WTC11 (cell line): ENCODE measurements at regions not wholly inside any gene's neighbourhood (a gene's known extent, or its start where the extent isn't known, plus 50 kb on each side); places are given as distances from the start of the nearest gene placed in this dataset.

Source experiments
- ATAC-seq: fragments of 200-7000 bp; cut with Tn5 transposase; 2 replicates; pipeline ENCODE4 v1.10.0; 2021; ENCODE audit warnings: mild to moderate bottlenecking, moderate library complexity
- CTCF ChIA-PET: fragments of 300-600 bp; sonication (Branson Sonifier 250); formaldehyde crosslinking; loops from one replicate; lab custom pipeline; 2021; ENCODE audit warnings: antibody characterized with exemption; lab: Charles Lee
- POLR2A ChIA-PET: fragments of 350-600 bp; sonication (Branson Sonifier 250); formaldehyde crosslinking; loops from one replicate; lab custom pipeline; 2021; ENCODE audit warnings: antibody characterized with exemption; lab: Charles Lee
- DNase-seq: peaks from one replicate; pipeline ENCODE4 v3.0.0; 2021; ENCODE audit warnings: low spot score
- H3K27ac Mint-ChIP-seq: 2 replicates; pipeline ENCODE4 v1.8.0; 2021; ENCODE audit warnings: mixed read lengths
- H3K27me3 Mint-ChIP-seq: 2 replicates; pipeline ENCODE4 v1.8.0; 2021; ENCODE audit warnings: low read depth, mild to moderate bottlenecking, moderate library complexity, mixed read lengths
- H3K36me3 Mint-ChIP-seq: 2 replicates; pipeline ENCODE4 v1.8.0; 2021; ENCODE audit warnings: mixed read lengths
- H3K4me1 Mint-ChIP-seq: 2 replicates; pipeline ENCODE4 v1.8.0; 2022; ENCODE audit warnings: mixed read lengths
- H3K4me3 Mint-ChIP-seq: 2 replicates; pipeline ENCODE4 v1.8.0; 2021; ENCODE audit warnings: mild to moderate bottlenecking, moderate library complexity, mixed read lengths
- H3K9me3 Mint-ChIP-seq: 2 replicates; pipeline ENCODE4 v1.8.0; 2021; ENCODE audit warnings: mixed read lengths
- AR ChIP-seq: fragments of 250-450 bp; sonication (Bioruptor Pico); IDR thresholded peaks from 2 replicates; pipeline ENCODE4 v1.9.0; 2021; ENCODE audit warnings: mild to moderate bottlenecking
- ATF3 ChIP-seq: sonication (generic); formaldehyde crosslinking; conservative IDR thresholded peaks from 2 replicates; pipeline ENCODE4 v1.8.1; 2022; ENCODE audit warnings: mild to moderate bottlenecking, missing genetic modification reagents
- CREM ChIP-seq: sonication (generic); formaldehyde crosslinking; IDR thresholded peaks from 2 replicates; pipeline ENCODE4 v1.8.1; 2022; ENCODE audit warnings: mild to moderate bottlenecking, missing genetic modification reagents, moderate library complexity
- EMX1 ChIP-seq: fragments of 250-450 bp; sonication (Bioruptor Pico); IDR thresholded peaks from 2 replicates; pipeline ENCODE4 v1.8.0; 2021; ENCODE audit warnings: mild to moderate bottlenecking
- ETV6 ChIP-seq: sonication (generic); formaldehyde crosslinking; IDR thresholded peaks from 2 replicates; pipeline ENCODE4 v1.8.1; 2022; ENCODE audit warnings: mild to moderate bottlenecking, missing genetic modification reagents
- GRHL2 ChIP-seq: fragments of 250-450 bp; sonication (Bioruptor Pico); IDR thresholded peaks from 2 replicates; pipeline ENCODE4 v1.8.0; 2022; ENCODE audit warnings: mild to moderate bottlenecking, moderate library complexity; ENCODE audit not compliant: insufficient replicate concordance, severe bottlenecking
- GTF2I ChIP-seq: fragments of 250-450 bp; sonication (Bioruptor Pico); conservative IDR thresholded peaks from 2 replicates; pipeline ENCODE4 v1.4.0; 2021; ENCODE audit warnings: mild to moderate bottlenecking
- HMGA2 ChIP-seq: fragments of 250-450 bp; sonication (Bioruptor Pico); IDR thresholded peaks from 2 replicates; pipeline ENCODE4 v1.4.0; 2021; ENCODE audit warnings: mild to moderate bottlenecking, moderate library complexity
- IRF1 ChIP-seq: sonication (generic); formaldehyde crosslinking; IDR thresholded peaks from 2 replicates; pipeline ENCODE4 v1.8.0; 2023; ENCODE audit warnings: missing genetic modification reagents
- MAX ChIP-seq: sonication (generic); formaldehyde crosslinking; IDR thresholded peaks from 2 replicates; pipeline ENCODE4 v1.8.0; 2022; ENCODE audit warnings: mild to moderate bottlenecking, missing genetic modification reagents
- MLX ChIP-seq: sonication (generic); formaldehyde crosslinking; IDR thresholded peaks from 2 replicates; pipeline ENCODE4 v1.8.1; 2023; ENCODE audit warnings: mild to moderate bottlenecking, missing genetic modification reagents, moderate library complexity
- MXD4 ChIP-seq: fragments of 250-450 bp; sonication (Bioruptor Pico); IDR thresholded peaks from 2 replicates; pipeline ENCODE4 v1.8.0; 2021; ENCODE audit warnings: mild to moderate bottlenecking, moderate library complexity, borderline replicate concordance
- MYBL2 ChIP-seq: sonication (generic); formaldehyde crosslinking; IDR thresholded peaks from 2 replicates; pipeline ENCODE4 v1.8.1; 2023; ENCODE audit warnings: mild to moderate bottlenecking, moderate library complexity, missing genetic modification reagents
- NFYB ChIP-seq: sonication (generic); formaldehyde crosslinking; conservative IDR thresholded peaks from 2 replicates; pipeline ENCODE4 v1.8.0; 2022; ENCODE audit warnings: low read depth, missing genetic modification reagents
- RELA ChIP-seq: sonication (generic); formaldehyde crosslinking; IDR thresholded peaks from 2 replicates; pipeline ENCODE4 v1.8.1; 2022; ENCODE audit warnings: missing genetic modification reagents, mild to moderate bottlenecking, borderline replicate concordance
- RORB ChIP-seq: fragments of 250-450 bp; sonication (Bioruptor Pico); IDR thresholded peaks from 2 replicates; pipeline ENCODE4 v1.9.0; 2021; ENCODE audit warnings: mild to moderate bottlenecking
- SMAD3 ChIP-seq: sonication (generic); formaldehyde crosslinking; IDR thresholded peaks from 2 replicates; pipeline ENCODE4 v1.8.0; 2022; ENCODE audit warnings: missing genetic modification reagents, mild to moderate bottlenecking, borderline replicate concordance
- SOX15 ChIP-seq: fragments of 250-450 bp; sonication (Bioruptor Pico); IDR thresholded peaks from 2 replicates; pipeline ENCODE4 v1.9.0; 2021; ENCODE audit warnings: mild to moderate bottlenecking
- TEAD1 ChIP-seq: sonication (generic); formaldehyde crosslinking; IDR thresholded peaks from 2 replicates; pipeline ENCODE4 v1.8.0; 2022; ENCODE audit warnings: mild to moderate bottlenecking, missing genetic modification reagents
- TEAD4 ChIP-seq: sonication (generic); formaldehyde crosslinking; IDR thresholded peaks from 2 replicates; pipeline ENCODE4 v1.8.0; 2022; ENCODE audit warnings: mild to moderate bottlenecking, missing genetic modification reagents
- TP53 ChIP-seq: sonication (generic); formaldehyde crosslinking; IDR thresholded peaks from 2 replicates; pipeline ENCODE4 v1.8.1; 2023; ENCODE audit warnings: mild to moderate bottlenecking, missing genetic modification reagents
- ZNF121 ChIP-seq: sonication (generic); formaldehyde crosslinking; IDR thresholded peaks from 2 replicates; pipeline ENCODE4 v1.8.0; 2023; ENCODE audit warnings: missing genetic modification reagents
- ZNF281 ChIP-seq: sonication (generic); formaldehyde crosslinking; IDR thresholded peaks from 2 replicates; pipeline ENCODE4 v1.8.0; 2023; ENCODE audit warnings: mild to moderate bottlenecking, missing genetic modification reagents
- ZNF317 ChIP-seq: sonication (generic); formaldehyde crosslinking; IDR thresholded peaks from 2 replicates; pipeline ENCODE4 v1.8.1; 2023; ENCODE audit warnings: low read depth, mild to moderate bottlenecking, moderate library complexity, missing genetic modification reagents, borderline replicate concordance
- TF ChIP-seq, protein P1 (sequence below): sonication (generic); formaldehyde crosslinking; IDR thresholded peaks from 2 replicates; pipeline ENCODE4 v1.8.1; 2023; ENCODE audit warnings: mild to moderate bottlenecking, missing genetic modification reagents

DNA sequence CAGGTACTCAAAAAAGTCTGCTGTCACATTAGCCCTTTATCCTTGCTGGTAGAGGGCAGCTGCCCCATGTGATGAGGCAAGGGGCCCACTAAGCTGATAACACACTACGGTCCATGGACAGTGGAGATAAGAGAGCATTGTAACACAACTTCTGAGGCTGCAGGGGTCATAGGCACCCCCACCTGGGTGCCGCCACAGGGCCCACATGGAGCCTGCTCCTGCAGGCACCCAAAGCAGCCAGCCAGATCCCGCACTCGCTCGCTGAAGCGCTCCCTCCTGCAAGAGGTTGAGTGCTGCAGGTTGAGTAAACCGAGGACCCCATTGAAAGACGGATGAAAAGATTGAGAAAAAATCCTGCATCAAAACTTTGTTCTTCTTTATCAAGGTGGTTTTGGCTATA, 566.3 kb upstream of the NOVA1 start (continued):
- TF ChIP-seq MYBL2 (CRISPR knock-in tag) (no peak), NFYB (CRISPR knock-in tag) (no peak), ZNF281 (CRISPR knock-in tag) (no peak), IRF1 (CRISPR knock-in tag) (no peak), EMX1 (CRISPR knock-in tag) (no peak), CREM (CRISPR knock-in tag) (no peak), HMGA2 (CRISPR knock-in tag) (no peak), ZNF317 (CRISPR knock-in tag) (no peak), SMAD3 (no peak), MXD4 (CRISPR knock-in tag) (no peak)
- TF ChIP-seq, protein P1, sequence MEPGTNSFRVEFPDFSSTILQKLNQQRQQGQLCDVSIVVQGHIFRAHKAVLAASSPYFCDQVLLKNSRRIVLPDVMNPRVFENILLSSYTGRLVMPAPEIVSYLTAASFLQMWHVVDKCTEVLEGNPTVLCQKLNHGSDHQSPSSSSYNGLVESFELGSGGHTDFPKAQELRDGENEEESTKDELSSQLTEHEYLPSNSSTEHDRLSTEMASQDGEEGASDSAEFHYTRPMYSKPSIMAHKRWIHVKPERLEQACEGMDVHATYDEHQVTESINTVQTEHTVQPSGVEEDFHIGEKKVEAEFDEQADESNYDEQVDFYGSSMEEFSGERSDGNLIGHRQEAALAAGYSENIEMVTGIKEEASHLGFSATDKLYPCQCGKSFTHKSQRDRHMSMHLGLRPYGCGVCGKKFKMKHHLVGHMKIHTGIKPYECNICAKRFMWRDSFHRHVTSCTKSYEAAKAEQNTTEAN (CRISPR knock-in tag): no peak
- TF ChIP-seq, all 79 proteins: peak for 0

DNA sequence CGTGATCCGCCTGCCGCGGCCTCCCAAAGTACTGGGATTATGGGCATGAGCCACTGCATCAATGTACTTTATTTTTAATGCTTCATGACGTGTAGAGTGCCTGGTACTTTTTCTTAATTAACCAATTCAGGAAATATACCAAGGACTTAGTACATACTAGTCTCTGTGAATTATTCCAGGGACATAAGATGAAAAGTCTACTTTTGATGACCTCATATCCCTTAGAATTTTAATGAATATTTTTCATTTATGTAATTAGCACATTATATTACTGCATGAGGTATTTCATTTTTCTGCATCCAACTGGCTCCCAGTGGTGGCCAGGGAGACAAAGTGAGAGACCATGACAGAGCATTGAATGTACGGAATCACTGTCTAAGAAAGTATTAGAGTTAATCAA, 577.7 kb upstream of the NOVA1 start:
- H3K27ac Mint-ChIP-seq: no peak overlapping the region
- CTCF ChIA-PET: no interaction called here
- DNase-seq (no peak), ATAC-seq (no peak)
- no peaks in the 10 kb centered on the region for H3K27me3 Mint-ChIP-seq
- H3K4me1 Mint-ChIP-seq: peaks cover 9% of the 10 kb centered on the region
- H3K36me3 Mint-ChIP-seq: peaks cover 8% of the 10 kb centered on the region
- POLR2A ChIA-PET: no interaction called here
- TF ChIP-seq TEAD1 (CRISPR knock-in tag) (no peak), RORB (CRISPR knock-in tag) (no peak), ZNF121 (no peak), IRF1 (CRISPR knock-in tag) (no peak), ETV6 (CRISPR knock-in tag) (no peak), RELA (no peak), TEAD4 (no peak), MAX (no peak), TP53 (CRISPR knock-in tag) (no peak), MLX (CRISPR knock-in tag) (no peak), ATF3 (CRISPR knock-in tag) (no peak), SOX15 (CRISPR knock-in tag) (no peak), GRHL2 (CRISPR knock-in tag) (no peak), AR (CRISPR knock-in tag) (no peak), GTF2I (CRISPR knock-in tag) (no peak)
- TF ChIP-seq, protein P1 (CRISPR knock-in tag): no peak
- no peak overlapping the region for H3K4me3 Mint-ChIP-seq
- peaks cover 13% of the 10 kb centered on the region for H3K9me3 Mint-ChIP-seq
